Adrenal gland (tissue), 5 donors: ENCODE measurements at regions not wholly inside any gene's neighbourhood (a gene's known extent, or its start where the extent isn't known, plus 50 kb on each side); places are given as distances from the start of the nearest gene placed in this dataset.

Experiments
- POLR2A ChIP-seq, 2 donors: fragments of 450-650 bp; IDR thresholded peaks; one replicate each; pipeline ENCODE4 v1.6.1; 2017; ENCODE audit warnings: antibody characterized with exemption in 2 of 2, mild to moderate bottlenecking in 2 of 2, moderate library complexity in 1 of 2
- TF ChIP-seq, protein P1 (sequence below), 6 experiments: fragments of 450-650 bp in 4 of 6; fragments of 200-600 bp in 2 of 6; sonication (generic) in 1 of 6; IDR thresholded peaks; 1 replicate in 5 of 6; 2 replicates in 1 of 6; pipeline versions ENCODE4 v1.5.1 to v1.8.0; 2016 to 2021; ENCODE audit warnings: antibody characterized with exemption in 6 of 6, mild to moderate bottlenecking in 2 of 6, moderate library complexity in 1 of 6
- donor health status: DM: no; HTN: no; CAD: no.

- TF ChIP-seq, protein P1, sequence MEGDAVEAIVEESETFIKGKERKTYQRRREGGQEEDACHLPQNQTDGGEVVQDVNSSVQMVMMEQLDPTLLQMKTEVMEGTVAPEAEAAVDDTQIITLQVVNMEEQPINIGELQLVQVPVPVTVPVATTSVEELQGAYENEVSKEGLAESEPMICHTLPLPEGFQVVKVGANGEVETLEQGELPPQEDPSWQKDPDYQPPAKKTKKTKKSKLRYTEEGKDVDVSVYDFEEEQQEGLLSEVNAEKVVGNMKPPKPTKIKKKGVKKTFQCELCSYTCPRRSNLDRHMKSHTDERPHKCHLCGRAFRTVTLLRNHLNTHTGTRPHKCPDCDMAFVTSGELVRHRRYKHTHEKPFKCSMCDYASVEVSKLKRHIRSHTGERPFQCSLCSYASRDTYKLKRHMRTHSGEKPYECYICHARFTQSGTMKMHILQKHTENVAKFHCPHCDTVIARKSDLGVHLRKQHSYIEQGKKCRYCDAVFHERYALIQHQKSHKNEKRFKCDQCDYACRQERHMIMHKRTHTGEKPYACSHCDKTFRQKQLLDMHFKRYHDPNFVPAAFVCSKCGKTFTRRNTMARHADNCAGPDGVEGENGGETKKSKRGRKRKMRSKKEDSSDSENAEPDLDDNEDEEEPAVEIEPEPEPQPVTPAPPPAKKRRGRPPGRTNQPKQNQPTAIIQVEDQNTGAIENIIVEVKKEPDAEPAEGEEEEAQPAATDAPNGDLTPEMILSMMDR (IDR thresholded peaks at IDR 0.05) = no peak
- no peak for TF ChIP-seq POLR2A (IDR thresholded peaks at IDR 0.05)
These were observed 291.5 kb downstream of the KBTBD8 start for GRCh38 chr3:67289626-67290025.
